PC-9 (cell line): ENCODE measurements at regions not wholly inside any gene's neighbourhood (a gene's known extent, or its start where the extent isn't known, plus 50 kb on each side); places are given as distances from the start of the nearest gene placed in this dataset.

Experiments
- BruUV-seq: library from RNA; stranded (reverse); fragments of 400-500 nt; replicated peaks from 2 replicates; lab custom pipeline; 2021; lab: Mats Ljungman, UMichigan
- CTCF ChIA-PET: fragments of 300-600 bp; sonication (Branson Sonifier 250); formaldehyde crosslinking; loops from one replicate; lab custom pipeline; 2022; ENCODE audit warnings: antibody characterized with exemption; lab: Charles Lee
- POLR2A ChIA-PET: fragments of 300-600 bp; sonication (Branson Sonifier 250); formaldehyde crosslinking; loops from one replicate; lab custom pipeline; 2022; ENCODE audit warnings: antibody characterized with exemption; ENCODE audit not compliant: unreplicated experiment; lab: Charles Lee
- DNase-seq, 2 experiments: peaks; one replicate each; pipeline versions ENCODE4 v3.0.0 to v3.0.0-alpha.2; 2015 to 2022; ENCODE audit warnings: mixed read lengths in 1 of 2
- H2AFZ ChIP-seq: fragments of 200-600 bp; sonication (generic); 2 replicates; pipeline ENCODE4 v1.8.1; 2017; ENCODE audit warnings: antibody characterized with exemption
- H3F3A ChIP-seq: fragments of 200-600 bp; sonication (generic); 2 replicates; pipeline ENCODE4 v1.8.1; 2017; ENCODE audit warnings: antibody characterized with exemption, mild to moderate bottlenecking, low read depth; ENCODE audit not compliant: insufficient read depth
- H3K27ac ChIP-seq: fragments of 200-600 bp; sonication (generic); 2 replicates; pipeline ENCODE4 v1.6.1; 2016; ENCODE audit warnings: mixed run types
- H3K27me3 ChIP-seq: fragments of 200-600 bp; sonication (generic); 2 replicates; pipeline ENCODE4 v1.6.1; 2016; ENCODE audit warnings: low read depth, mixed run types; ENCODE audit not compliant: insufficient read depth
- H3K36me3 ChIP-seq: fragments of 200-600 bp; sonication (generic); 2 replicates; pipeline ENCODE4 v1.6.1; 2016; ENCODE audit warnings: low read depth, mixed run types
- H3K4me1 ChIP-seq: fragments of 200-600 bp; sonication (generic); replicated peaks from 2 replicates; pipeline ENCODE4 v1.6.1; 2016; ENCODE audit warnings: mixed run types; ENCODE audit not compliant: insufficient read depth
- H3K4me2 ChIP-seq: fragments of 200-600 bp; sonication (generic); 2 replicates; pipeline ENCODE4 v1.6.1; 2017; ENCODE audit warnings: mixed run types
- H3K4me3 ChIP-seq: fragments of 200-600 bp; sonication (generic); 2 replicates; pipeline ENCODE4 v1.6.1; 2016; ENCODE audit warnings: mixed run types
- H3K79me2 ChIP-seq: fragments of 200-600 bp; sonication (generic); 2 replicates; pipeline ENCODE4 v1.6.1; 2017; ENCODE audit warnings: low read depth, mixed run types
- H3K9me2 ChIP-seq: fragments of 200-600 bp; sonication (generic); 2 replicates; pipeline ENCODE4 v1.8.1; 2017; ENCODE audit warnings: mild to moderate bottlenecking; ENCODE audit not compliant: insufficient read depth
- H3K9me3 ChIP-seq: fragments of 200-600 bp; sonication (generic); 2 replicates; pipeline ENCODE4 v1.8.1; 2016; ENCODE audit warnings: low read depth; ENCODE audit not compliant: insufficient read depth
- H4K20me1 ChIP-seq: fragments of 200-600 bp; sonication (generic); 2 replicates; pipeline ENCODE4 v1.8.1; 2017; ENCODE audit not compliant: insufficient read depth
- EZH2 ChIP-seq: fragments of 200-600 bp; sonication (generic); IDR thresholded peaks from 2 replicates; pipeline ENCODE4 v1.8.0; 2017; ENCODE audit warnings: antibody characterized with exemption, low read depth
- intact Hi-C: fragments of 100-400 bp; cut with micrococcal nuclease; formaldehyde crosslinking; loops from one replicate; pipeline ENCODE4 v1.10.0; 2022; ENCODE audit not compliant: unreplicated experiment
- TF ChIP-seq, protein P1 (sequence below): fragments of 200-600 bp; sonication (generic); conservative IDR thresholded peaks from 2 replicates; pipeline ENCODE4 v1.6.1; 2017; ENCODE audit warnings: mixed run types, antibody characterized with exemption, mild to moderate bottlenecking, moderate library complexity

DNA sequence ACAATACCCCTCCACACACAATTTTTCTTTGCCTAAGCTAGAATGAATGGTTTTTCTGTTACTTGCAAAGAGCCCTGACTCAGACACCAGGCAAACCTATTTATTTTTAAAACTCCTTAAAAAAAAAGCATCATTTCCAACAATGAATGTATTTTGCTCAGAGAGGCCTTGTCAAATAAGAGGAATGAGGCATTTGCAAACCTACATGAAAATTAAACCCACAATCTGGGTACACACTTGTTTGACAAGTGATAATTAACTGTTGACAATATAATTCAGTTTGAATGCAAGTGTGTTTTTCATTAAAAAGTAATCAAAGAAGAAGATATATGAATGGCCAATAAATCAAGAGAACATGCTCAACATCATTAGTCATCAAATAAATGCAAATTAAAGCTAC lies 339.5 kb downstream of the PTPRU start:
- intact Hi-C loops: loop anchor here (10.0 kb wide), 2 partner anchors 109 to 341 kb away; partner anchors contain the start of genes MECR and PTPRU
- Histone ChIP-seq H3K36me3 (no peaks in the 10 kb centered on the region), H2AFZ (no peak overlapping the region), H4K20me1 (no peaks in the 10 kb centered on the region), H3K79me2 (no peaks in the 10 kb centered on the region), H3F3A (peaks cover 15% of the 10 kb centered on the region; the same call in 1 of the 2 replicates), H3K4me2 (no peak overlapping the region), H3K9me2 (no peaks in the 10 kb centered on the region), H3K27ac (no peak overlapping the region), H3K9me3 (no peaks in the 10 kb centered on the region), H3K4me3 (no peak overlapping the region), H3K4me1 (peaks cover 18% of the 10 kb centered on the region), H3K27me3 (no peaks in the 10 kb centered on the region)
- DNase-seq: no peak
- no TSS peak for BruUV-seq
- CTCF ChIA-PET: no interaction called here
- POLR2A ChIA-PET: no interaction called here
- TF ChIP-seq, protein P1, sequence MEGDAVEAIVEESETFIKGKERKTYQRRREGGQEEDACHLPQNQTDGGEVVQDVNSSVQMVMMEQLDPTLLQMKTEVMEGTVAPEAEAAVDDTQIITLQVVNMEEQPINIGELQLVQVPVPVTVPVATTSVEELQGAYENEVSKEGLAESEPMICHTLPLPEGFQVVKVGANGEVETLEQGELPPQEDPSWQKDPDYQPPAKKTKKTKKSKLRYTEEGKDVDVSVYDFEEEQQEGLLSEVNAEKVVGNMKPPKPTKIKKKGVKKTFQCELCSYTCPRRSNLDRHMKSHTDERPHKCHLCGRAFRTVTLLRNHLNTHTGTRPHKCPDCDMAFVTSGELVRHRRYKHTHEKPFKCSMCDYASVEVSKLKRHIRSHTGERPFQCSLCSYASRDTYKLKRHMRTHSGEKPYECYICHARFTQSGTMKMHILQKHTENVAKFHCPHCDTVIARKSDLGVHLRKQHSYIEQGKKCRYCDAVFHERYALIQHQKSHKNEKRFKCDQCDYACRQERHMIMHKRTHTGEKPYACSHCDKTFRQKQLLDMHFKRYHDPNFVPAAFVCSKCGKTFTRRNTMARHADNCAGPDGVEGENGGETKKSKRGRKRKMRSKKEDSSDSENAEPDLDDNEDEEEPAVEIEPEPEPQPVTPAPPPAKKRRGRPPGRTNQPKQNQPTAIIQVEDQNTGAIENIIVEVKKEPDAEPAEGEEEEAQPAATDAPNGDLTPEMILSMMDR: no peak
- no peak for TF ChIP-seq EZH2

DNA sequence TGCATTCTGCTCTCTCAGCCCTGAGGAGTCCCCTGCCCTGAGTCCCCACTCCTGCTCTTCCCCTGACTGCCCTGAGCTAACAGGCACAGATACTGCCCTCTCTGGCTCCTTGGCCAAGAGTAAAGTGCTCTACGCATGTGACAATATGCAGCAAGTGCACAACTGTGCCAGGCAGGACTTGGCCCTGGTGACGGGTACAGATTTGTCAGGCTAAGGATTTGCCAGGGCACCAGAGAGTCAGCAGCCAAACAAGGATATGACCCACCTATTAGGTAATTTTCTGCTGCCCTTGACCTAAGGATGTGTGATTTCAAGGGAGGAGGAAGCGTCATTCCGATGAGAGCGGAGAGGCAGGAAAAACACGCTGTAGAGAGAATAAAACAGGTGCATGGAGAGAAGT lies 339.0 kb downstream of the PTPRU start:
- no TSS peak for BruUV-seq
- intact Hi-C loops: loop anchor here (10.0 kb wide), 2 partner anchors 110 to 340 kb away; partner anchors contain the start of genes MECR and PTPRU
- no peaks in the 10 kb centered on the region for H3K9me2 ChIP-seq
- H3K36me3 ChIP-seq: no peaks in the 10 kb centered on the region
- ChIA-PET POLR2A (interaction anchor here (0.5 kb wide), 1 partner anchor 42 kb away, joined by 4 read pairs; no protein-coding TSS in a partner anchor), CTCF (no interaction called here)
- no peak overlapping the region for H3K4me3 ChIP-seq
- DNase-seq: no peak
- no peak overlapping the region for H3K27ac ChIP-seq
- no peaks in the 10 kb centered on the region for H3K9me3 ChIP-seq
- H4K20me1 ChIP-seq: no peaks in the 10 kb centered on the region
- no peaks in the 10 kb centered on the region for H3K27me3 ChIP-seq
- H3K79me2 ChIP-seq: no peaks in the 10 kb centered on the region
- H3K4me2 ChIP-seq: no peak overlapping the region
- TF ChIP-seq, protein P1: no peak
- no peak for TF ChIP-seq EZH2
- peaks cover 24% of the 10 kb centered on the region for H3K4me1 ChIP-seq
- H3F3A ChIP-seq: peaks cover 20% of the 10 kb centered on the region; the same call in 1 of the 2 replicates
- no peak overlapping the region for H2AFZ ChIP-seq

DNA sequence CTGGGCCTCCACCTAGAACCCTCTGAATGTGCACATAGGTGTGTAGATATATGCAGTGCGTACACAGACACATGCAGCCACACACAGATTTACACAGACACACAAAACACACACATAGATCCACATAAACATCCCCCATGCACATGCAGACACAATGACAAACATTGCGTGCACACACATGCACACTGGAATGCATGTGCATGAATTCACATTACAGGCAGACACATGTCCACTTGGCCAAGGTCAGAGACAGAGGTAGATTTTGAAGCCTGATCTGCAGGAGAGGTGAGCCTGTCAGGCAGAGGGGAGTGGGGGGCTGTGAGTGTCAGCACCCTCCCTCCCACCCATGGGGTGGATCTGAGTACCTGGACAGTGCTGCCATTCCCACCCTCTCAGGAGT lies 338.5 kb downstream of the PTPRU start:
- ChIA-PET CTCF (no interaction called here), POLR2A (interaction anchor here (0.5 kb wide), 1 partner anchor 42 kb away, joined by 4 read pairs; no protein-coding TSS in a partner anchor)
- no peaks in the 10 kb centered on the region for H3K36me3 ChIP-seq
- H3K79me2 ChIP-seq: no peaks in the 10 kb centered on the region
- no peaks in the 10 kb centered on the region for H3K27me3 ChIP-seq
- DNase-seq: no peak
- peaks cover 21% of the 10 kb centered on the region; the same call in 1 of the 2 replicates for H3F3A ChIP-seq
- H2AFZ ChIP-seq: no peak overlapping the region
- H4K20me1 ChIP-seq: no peaks in the 10 kb centered on the region
- H3K4me3 ChIP-seq: no peak overlapping the region
- H3K4me2 ChIP-seq: no peak overlapping the region
- H3K9me3 ChIP-seq: no peaks in the 10 kb centered on the region
- no peaks in the 10 kb centered on the region for H3K9me2 ChIP-seq
- peaks cover 24% of the 10 kb centered on the region for H3K4me1 ChIP-seq
- BruUV-seq: no TSS peak
- H3K27ac ChIP-seq: no peak overlapping the region
- TF ChIP-seq, protein P1: no peak
- TF ChIP-seq EZH2: no peak
- intact Hi-C loops: loop anchor here (10.0 kb wide), 2 partner anchors 110 to 340 kb away; partner anchors contain the start of genes MECR and PTPRU
